ENCODE measurements at regions not wholly inside any gene's neighbourhood (a gene's known extent, or its start where the extent isn't known, plus 50 kb on each side); places are given as distances from the start of the nearest gene placed in this dataset.

DNA sequence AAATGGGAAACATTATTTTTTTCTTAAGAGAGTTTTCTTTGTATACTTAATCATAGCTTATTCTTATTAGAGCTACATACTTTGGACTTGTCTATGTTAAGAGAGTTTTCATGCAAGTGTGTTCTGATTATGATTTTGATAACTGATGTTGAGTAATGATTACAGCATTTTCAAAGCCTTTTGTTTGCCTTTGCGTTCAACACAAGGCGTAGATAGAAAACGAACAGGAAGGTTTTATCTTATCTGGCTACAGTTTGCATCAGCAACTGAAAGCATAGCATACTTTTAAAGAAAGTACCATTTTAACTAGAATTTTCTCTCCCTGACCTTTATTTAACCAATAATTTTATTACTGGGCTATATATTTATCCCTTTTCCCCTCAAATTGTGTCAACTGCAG, 51.6 kb upstream of the PDLIM5 start:
- H3K27ac Mint-ChIP-seq (ENCODE audit: unreplicated experiment), result peak overlapping the region; percentile 93
- no peaks in the 10 kb centered on the region for H3K9me3 Mint-ChIP-seq (ENCODE audit: unreplicated experiment)
- H3K27me3 Mint-ChIP-seq (ENCODE audit: unreplicated experiment), result no peaks in the 10 kb centered on the region
- peaks cover 18% of the 10 kb centered on the region for H3K4me1 Mint-ChIP-seq (ENCODE audit: low read depth, unreplicated experiment)
- TF ChIP-seq, protein P1, sequence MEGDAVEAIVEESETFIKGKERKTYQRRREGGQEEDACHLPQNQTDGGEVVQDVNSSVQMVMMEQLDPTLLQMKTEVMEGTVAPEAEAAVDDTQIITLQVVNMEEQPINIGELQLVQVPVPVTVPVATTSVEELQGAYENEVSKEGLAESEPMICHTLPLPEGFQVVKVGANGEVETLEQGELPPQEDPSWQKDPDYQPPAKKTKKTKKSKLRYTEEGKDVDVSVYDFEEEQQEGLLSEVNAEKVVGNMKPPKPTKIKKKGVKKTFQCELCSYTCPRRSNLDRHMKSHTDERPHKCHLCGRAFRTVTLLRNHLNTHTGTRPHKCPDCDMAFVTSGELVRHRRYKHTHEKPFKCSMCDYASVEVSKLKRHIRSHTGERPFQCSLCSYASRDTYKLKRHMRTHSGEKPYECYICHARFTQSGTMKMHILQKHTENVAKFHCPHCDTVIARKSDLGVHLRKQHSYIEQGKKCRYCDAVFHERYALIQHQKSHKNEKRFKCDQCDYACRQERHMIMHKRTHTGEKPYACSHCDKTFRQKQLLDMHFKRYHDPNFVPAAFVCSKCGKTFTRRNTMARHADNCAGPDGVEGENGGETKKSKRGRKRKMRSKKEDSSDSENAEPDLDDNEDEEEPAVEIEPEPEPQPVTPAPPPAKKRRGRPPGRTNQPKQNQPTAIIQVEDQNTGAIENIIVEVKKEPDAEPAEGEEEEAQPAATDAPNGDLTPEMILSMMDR (IDR thresholded peaks at IDR 0.05; ENCODE audit: partially characterized antibody, unreplicated experiment), result no peak
- peaks cover 6% of the 10 kb centered on the region for H3K36me3 Mint-ChIP-seq (ENCODE audit: unreplicated experiment)
- H3K4me3 Mint-ChIP-seq (ENCODE audit: unreplicated experiment), result no peak overlapping the region
- no peak for DNase-seq
